Stomach (tissue), 8 donors: ENCODE measurements at regions not wholly inside any gene's neighbourhood (a gene's known extent, or its start where the extent isn't known, plus 50 kb on each side); places are given as distances from the start of the nearest gene placed in this dataset.
A peak's percentile ranks its signal among the peaks of the same experiment; 100 is the strongest.

ENCODE experiments used
- DNase-seq, 2 donors: peaks; one replicate each; pipeline versions ENCODE4 v3.0.0 to v3.0.0-alpha.2; 2013 to 2019
- H3K27ac ChIP-seq, 5 donors: fragments of 200-600 bp in 4 of 5; sonication (generic) in 4 of 5; one replicate each; pipeline ENCODE4 v1.5.1; 2013 to 2019; ENCODE audit warnings: mild to moderate bottlenecking in 1 of 5, moderate library complexity in 1 of 5
- H3K27me3 ChIP-seq, 3 donors: fragments of 200-600 bp; sonication (generic); one replicate each; pipeline ENCODE4 v1.5.1; 2017 to 2019; ENCODE audit warnings: mixed run types in 1 of 3
- H3K36me3 ChIP-seq, 4 donors: fragments of 200-600 bp; sonication (generic); 1 replicate in 3 of 4; 2 replicates in 1 of 4; pipeline ENCODE4 v1.5.1; 2016 to 2019
- H3K4me1 ChIP-seq, 4 donors: fragments of 200-600 bp; sonication (generic); one replicate each; pipeline ENCODE4 v1.5.1; 2016 to 2019
- H3K4me3 ChIP-seq, 4 donors: fragments of 200-600 bp; sonication (generic) in 3 of 4; one replicate each; pipeline ENCODE4 v1.5.1; 2016 to 2019; ENCODE audit warnings: mild to moderate bottlenecking in 1 of 4
- H3K9me3 ChIP-seq, 4 donors: fragments of 200-600 bp; sonication (generic); one replicate each; pipeline ENCODE4 v1.5.1; 2016 to 2019
- EP300 ChIP-seq: sonication (generic); formaldehyde crosslinking; IDR thresholded peaks from one replicate; pipeline ENCODE4 v1.6.1; 2017; ENCODE audit warnings: antibody characterized with exemption
- POLR2A ChIP-seq, 4 donors: fragments of 450-650 bp; IDR thresholded peaks; one replicate each; pipeline ENCODE4 v1.6.1; 2016; ENCODE audit warnings: antibody characterized with exemption in 4 of 4, control low read depth in 2 of 4, mild to moderate bottlenecking in 1 of 4, moderate library complexity in 1 of 4
- POLR2AphosphoS5 ChIP-seq, 3 donors: sonication (generic); formaldehyde crosslinking; IDR thresholded peaks; one replicate each; pipeline ENCODE4 v1.6.1; 2016; ENCODE audit warnings: antibody characterized with exemption in 3 of 3
- WGBS, 5 donors: extraction: QIAGEN DNeasy Blood & Tissue Kit in 3 of 5; methylation state at CpG; one replicate each; pipeline versions ENCODE4 v1.1.5 to v1.1.7; 2013 to 2018; 5-methylcytosine and 5-hydroxymethylcytosine counted together
- intact Hi-C: fragments of 100-400 bp; cut with DNase I; formaldehyde crosslinking; loops from one replicate; pipeline ENCODE4 v1.15.1; 2023; ENCODE audit warnings: low total_unique reads
- TF ChIP-seq, protein P1 (sequence below), 7 experiments: fragments of 450-650 bp in 4 of 7; fragments of 200-600 bp in 3 of 7; sonication (generic) in 3 of 7; IDR thresholded peaks; one replicate each; pipeline ENCODE4 v1.5.1; 2016 to 2019; ENCODE audit warnings: antibody characterized with exemption in 7 of 7, control low read depth in 2 of 7, mild to moderate bottlenecking in 1 of 7
- donor health status: healthy with polysubstance abuse.
- donor health status: Bipolar disorder and iron deficiency.
- donor health status: healthy.

DNA sequence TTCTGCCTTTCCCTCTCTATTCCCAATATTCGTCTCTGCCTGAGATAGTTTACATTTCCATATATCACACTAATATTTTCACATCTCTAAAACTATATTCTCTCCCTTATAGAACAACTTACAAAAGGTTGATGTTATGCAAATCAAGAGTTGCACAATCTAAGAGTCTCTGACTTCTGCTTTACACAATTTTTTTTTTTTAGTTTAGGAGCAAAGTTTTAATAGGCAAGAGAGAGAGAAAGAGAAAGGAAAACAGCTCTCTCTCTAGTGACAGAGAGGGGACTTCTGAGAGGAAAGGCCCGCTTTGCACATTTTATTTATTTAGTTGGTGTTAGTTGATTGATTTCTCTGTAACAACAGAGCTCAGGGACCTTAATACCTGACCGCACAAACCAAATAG is 380.2 kb downstream of the TXNL1 start:
- Histone ChIP-seq H3K27ac (no peak overlapping the region), H3K27me3 (no peaks in the 10 kb centered on the region), H3K4me3 (no peak overlapping the region), H3K9me3 (no peaks in the 10 kb centered on the region), H3K36me3 (no peaks in the 10 kb centered on the region), H3K4me1 (peaks cover 0 to 10% (median 0%) of the 10 kb centered on the region in 4 donors)
- WGBS, 5 donors, result 49 to 67% (median 56%) methylated on average over 3 of the region's 3 CpGs
- DNase-seq, result no peak
- no peak for TF ChIP-seq POLR2A (IDR thresholded peaks at IDR 0.05)
- TF ChIP-seq POLR2AphosphoS5 (IDR thresholded peaks at IDR 0.05), result no peak
- TF ChIP-seq, protein P1, sequence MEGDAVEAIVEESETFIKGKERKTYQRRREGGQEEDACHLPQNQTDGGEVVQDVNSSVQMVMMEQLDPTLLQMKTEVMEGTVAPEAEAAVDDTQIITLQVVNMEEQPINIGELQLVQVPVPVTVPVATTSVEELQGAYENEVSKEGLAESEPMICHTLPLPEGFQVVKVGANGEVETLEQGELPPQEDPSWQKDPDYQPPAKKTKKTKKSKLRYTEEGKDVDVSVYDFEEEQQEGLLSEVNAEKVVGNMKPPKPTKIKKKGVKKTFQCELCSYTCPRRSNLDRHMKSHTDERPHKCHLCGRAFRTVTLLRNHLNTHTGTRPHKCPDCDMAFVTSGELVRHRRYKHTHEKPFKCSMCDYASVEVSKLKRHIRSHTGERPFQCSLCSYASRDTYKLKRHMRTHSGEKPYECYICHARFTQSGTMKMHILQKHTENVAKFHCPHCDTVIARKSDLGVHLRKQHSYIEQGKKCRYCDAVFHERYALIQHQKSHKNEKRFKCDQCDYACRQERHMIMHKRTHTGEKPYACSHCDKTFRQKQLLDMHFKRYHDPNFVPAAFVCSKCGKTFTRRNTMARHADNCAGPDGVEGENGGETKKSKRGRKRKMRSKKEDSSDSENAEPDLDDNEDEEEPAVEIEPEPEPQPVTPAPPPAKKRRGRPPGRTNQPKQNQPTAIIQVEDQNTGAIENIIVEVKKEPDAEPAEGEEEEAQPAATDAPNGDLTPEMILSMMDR (IDR thresholded peaks at IDR 0.05), result no peak
- intact Hi-C loops, result no loop called here

DNA sequence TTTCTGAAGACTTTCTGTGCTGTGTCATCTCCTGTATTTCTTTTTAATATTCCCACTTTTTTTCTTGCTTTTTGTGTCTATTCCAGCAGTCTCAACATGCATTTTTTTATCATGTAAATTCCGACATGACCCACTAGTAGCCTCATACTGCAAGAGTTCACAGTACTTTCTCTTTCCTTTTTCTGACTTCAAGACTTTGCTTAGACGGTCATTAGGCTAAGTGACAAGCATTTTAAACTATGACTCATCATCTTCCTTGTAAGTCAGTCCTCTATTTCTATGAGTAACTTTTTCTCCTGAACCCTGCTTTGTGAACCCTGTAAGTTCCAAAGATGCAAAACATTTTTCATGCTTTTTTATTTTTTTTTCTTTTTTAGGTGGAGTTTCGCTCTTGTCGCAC is 381.2 kb downstream of the TXNL1 start:
- no peaks in the 10 kb centered on the region for H3K27me3 ChIP-seq
- TF ChIP-seq POLR2A (IDR thresholded peaks at IDR 0.05) (no peak), EP300 (no peak), POLR2AphosphoS5 (IDR thresholded peaks at IDR 0.05) (no peak)
- TF ChIP-seq, protein P1 (IDR thresholded peaks at IDR 0.05), result no peak
- intact Hi-C loops, result no loop called here
- H3K4me3 ChIP-seq, result no peak overlapping the region
- H3K27ac ChIP-seq, result no peak overlapping the region
- DNase-seq, result peak in 1 of 2 donors; percentile 38
- no peaks in the 10 kb centered on the region for H3K9me3 ChIP-seq
- H3K4me1 ChIP-seq, result peaks cover 0 to 10% (median 0%) of the 10 kb centered on the region in 4 donors
- 57 to 71% (median 67%) methylated on average over 4 of the region's 4 CpGs for WGBS, 5 donors
- no peaks in the 10 kb centered on the region for H3K36me3 ChIP-seq

DNA sequence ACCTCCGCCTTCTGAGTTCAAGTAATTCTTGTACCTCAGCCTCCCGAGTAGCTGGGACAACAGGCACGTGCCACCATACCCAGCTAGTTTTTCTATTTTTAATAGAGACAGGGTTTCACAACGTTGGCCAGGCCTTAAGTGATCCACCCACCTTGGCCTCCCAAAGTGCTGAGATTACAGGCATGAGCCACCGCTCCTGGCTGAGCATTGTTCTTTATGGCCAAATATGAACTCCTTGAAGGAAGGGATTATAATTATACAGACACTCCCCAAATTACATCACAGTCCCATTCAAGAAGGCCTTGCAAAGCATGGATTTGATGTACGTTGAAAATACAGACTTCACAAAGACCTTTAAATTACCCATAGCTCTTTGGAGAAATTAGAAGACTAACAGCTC is 381.7 kb downstream of the TXNL1 start:
- DNase-seq, result no peak
- Histone ChIP-seq H3K4me1 (peaks cover 0 to 10% (median 0%) of the 10 kb centered on the region in 4 donors), H3K9me3 (no peaks in the 10 kb centered on the region), H3K27me3 (no peaks in the 10 kb centered on the region), H3K36me3 (no peaks in the 10 kb centered on the region), H3K27ac (no peak overlapping the region), H3K4me3 (no peak overlapping the region)
- WGBS, 5 donors, result 86 to 90% (median 90%) methylated on average over 6 of the region's 6 CpGs
- intact Hi-C loops, result no loop called here
- TF ChIP-seq, protein P1 (IDR thresholded peaks at IDR 0.05), result no peak
- TF ChIP-seq POLR2A (IDR thresholded peaks at IDR 0.05) (no peak), POLR2AphosphoS5 (IDR thresholded peaks at IDR 0.05) (no peak), EP300 (no peak)

DNA sequence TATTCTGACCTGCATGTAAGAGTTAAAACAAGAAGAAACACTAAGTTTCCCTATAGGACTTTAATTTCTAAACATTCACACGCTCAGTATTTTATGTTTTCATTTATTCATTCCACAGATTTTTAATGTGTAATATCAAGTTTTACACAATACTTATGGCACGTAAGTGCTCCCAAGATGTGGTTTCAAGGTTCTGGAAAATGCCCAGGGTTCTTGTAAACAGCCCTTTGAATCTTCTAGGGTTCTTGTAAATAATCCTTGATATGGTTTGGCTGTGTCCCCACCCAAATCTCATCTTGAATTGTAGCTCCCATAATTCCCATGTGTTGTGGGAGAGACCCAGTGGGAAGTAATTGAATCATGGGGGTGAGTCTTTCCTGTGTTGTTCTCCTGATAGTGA is 383.0 kb downstream of the TXNL1 start:
- WGBS, 5 donors, result 74 to 88% (median 83%) methylated on average over 2 of the region's 2 CpGs
- Histone ChIP-seq H3K4me3 (no peak overlapping the region), H3K27me3 (no peaks in the 10 kb centered on the region), H3K27ac (no peak overlapping the region), H3K4me1 (peaks cover 0 to 10% (median 0%) of the 10 kb centered on the region in 4 donors), H3K36me3 (no peaks in the 10 kb centered on the region), H3K9me3 (no peaks in the 10 kb centered on the region)
- TF ChIP-seq, protein P1 (IDR thresholded peaks at IDR 0.05), result no peak
- no peak for TF ChIP-seq POLR2AphosphoS5 (IDR thresholded peaks at IDR 0.05)
- no peak for TF ChIP-seq EP300
- TF ChIP-seq POLR2A (IDR thresholded peaks at IDR 0.05), result no peak
- intact Hi-C loops, result no loop called here
- DNase-seq, result no peak
